Activated CD4-positive, alpha-beta T cell treated with anti-CD3 and anti-CD28 coated beads, Interleukin-2, amount 50 U/mL, for 24 hours (primary cell): ENCODE measurements at regions not wholly inside any gene's neighbourhood (a gene's known extent, or its start where the extent isn't known, plus 50 kb on each side); places are given as distances from the start of the nearest gene placed in this dataset.
"Not testable (repeated sequence)": the region's sequence is repeated elsewhere in the genome, so short reads cannot be mapped to it uniquely, and the experiment has no call there.

Experiments used
- DNase-seq, 2 donors: peaks; one replicate each; pipeline ENCODE4 v3.0.0-alpha.2; 2020; ENCODE audit warnings: low read depth in 1 of 2, low spot score in 1 of 2

DNA sequence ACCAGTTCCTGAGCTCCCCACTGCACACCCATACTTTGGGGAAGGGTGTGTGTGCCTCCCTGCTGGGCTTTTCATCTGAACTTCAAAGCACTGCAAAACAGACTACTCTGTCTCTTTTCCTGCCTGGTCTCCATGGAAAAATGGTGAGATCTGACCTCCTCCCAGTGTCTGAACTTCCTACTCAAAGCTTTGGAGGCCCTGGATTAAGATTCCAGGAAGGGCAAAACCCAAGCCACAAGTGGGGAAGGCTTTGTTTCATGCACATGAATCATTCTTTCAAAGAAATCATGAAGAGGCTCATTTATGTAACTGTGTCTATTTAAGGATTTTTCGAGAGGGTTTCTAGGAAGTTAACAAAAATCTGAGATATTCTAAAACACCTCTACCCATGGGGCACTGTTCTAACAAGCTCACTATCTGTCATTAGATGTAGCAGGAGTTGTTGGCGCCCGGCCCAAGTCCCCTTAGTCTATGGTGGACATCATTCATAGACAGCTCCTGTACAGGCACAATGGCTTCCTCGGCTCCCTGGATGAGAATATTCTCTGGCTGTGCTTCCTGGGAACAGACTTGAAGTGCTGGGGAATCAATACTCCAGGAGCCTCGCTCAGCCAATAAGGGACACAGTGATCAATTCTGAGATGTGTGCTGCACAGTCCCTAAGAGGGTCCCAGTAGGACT is 224.0 kb downstream of the KTN1 start:
- DNase-seq = no peak

DNA sequence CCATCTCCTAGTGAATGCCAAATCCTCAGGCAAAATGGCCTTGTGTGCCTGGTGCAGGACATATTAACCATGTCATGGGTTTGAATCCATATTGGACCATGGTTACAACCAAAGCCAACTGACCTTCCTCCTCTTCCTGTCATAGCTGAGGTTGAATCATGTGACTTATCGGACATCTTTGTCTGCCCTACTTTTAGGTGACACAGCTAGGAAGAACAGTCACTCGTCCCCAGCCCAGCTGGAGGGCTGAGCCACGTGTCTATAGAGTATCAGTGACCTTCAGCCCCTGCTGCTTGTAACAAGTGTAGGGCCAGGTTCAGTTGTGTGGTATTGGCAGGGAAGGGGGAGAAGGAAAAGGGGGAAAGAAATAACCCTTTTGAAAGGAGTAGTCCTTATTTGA is 225.2 kb downstream of the KTN1 start:
- no peak for DNase-seq

DNA sequence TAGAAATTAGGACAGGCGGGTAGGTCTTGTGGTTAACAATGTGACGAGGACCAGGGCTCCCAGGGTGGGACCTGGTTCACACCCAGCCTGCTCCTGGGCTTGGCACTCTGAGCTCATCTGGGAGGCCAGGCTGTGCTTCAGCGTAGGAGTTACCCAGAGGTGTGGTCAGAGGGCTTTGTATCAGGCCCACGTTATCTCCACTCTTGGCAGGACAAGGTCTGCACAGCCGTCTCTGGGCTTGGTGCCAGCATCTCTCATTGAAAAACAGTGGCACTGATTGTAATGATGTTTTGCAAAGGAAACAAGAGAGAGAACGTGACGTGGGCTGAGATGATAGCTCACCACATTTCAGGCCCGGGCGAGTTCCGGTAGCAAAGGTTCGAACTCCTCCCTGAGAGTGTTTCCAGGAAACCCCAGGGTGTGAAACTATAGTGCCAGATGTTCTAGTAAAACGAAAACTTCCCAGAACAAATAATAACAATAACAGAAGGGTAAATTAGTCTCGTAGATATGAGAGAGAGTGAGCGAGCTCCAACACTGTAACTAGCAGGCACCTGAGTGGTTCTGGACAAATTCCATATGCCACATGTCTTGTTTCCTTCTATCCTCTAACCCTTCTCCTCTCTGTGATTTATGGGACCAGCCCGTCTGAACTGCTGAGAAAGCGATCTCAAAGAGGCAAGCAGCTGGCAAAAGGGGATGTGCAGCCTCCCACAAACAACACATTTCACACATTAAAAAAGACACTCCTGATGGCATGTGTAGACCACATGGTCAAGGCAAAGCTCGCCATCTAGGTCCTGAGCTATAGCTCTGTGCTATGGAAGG is 227.3 kb downstream of the KTN1 start:
- DNase-seq = peak; percentile 17 to 40

DNA sequence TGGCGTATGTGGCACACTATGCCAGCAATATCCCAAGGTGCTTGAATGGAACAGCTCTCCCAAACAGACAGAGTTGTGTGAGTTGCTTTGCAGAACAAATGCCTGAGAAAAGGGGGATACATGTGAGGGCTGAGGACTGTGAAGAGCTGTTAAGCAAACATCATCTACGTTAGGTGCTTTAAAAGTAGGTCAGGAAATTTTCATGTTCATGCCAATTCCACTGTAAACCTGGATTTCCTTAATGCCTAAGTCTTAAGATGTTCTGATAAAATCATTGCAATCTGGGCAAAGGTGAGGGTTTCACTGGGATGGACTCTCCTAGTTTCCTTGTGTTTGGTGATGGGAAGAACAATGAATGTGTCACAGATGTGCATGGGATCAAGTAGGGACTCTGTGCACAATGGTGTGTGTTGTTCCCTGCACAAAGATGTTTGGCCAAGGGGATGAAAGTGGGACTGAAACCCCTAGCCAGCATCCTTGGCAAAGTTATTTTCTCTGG is 227.9 kb downstream of the KTN1 start:
- DNase-seq = no peak

DNA sequence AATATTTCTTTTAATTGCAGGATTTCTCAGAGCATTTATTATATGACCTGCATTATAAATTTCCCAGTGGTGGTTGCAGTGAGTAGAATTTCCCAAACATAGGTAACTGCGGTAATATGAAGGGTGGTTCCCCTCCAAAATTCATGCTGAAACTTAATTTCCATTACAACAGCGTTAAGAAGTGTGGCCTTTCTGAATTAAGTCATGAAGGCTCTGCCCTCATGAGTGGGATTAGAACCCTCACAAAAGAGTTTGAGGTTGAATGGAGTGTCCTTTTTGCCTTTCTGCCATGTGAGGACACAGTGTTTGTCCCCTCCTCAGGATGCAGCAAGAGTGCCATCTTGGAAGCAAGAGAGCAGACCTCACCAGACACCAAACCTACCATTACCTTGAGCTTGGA is 233.6 kb downstream of the KTN1 start:
- no peak for DNase-seq

DNA sequence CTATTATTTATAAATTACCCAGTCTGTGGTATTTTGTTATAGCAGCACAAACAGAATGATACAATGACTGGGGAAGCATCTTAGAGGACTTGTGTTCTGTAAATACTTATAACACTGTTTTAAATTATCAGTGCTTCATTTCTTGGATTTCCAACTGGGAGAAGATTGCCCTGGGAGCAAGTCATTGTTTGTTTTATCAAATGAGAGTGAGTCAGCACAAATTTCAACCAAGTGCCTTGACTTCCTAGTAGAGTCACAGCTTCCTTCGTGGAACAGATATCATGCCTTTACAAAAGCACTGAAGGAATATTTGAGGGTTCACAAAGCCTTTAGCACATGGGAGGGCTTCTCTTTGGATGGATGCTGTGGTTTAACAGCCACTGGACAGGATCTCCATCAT is 234.1 kb downstream of the KTN1 start:
- no peak for DNase-seq

DNA sequence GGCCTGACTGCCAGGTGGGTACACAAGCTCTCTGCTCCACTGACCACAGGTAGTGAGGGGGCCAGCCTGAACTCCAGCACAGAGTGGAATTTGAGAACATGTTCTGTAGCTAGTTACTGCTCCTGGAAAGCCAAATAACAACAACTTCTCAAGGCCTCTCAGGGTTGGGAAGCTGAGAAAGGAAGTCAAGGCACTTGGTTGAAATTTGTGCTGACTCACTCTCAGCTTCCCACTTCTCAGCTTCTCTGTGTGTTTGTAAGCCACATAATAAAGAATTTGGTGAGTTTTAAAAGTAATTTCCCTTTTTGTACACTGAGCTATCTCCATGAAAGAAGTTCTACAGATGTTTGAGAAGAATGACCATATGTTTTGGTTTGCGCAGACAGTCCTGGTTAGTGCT is 234.9 kb downstream of the KTN1 start:
- no peak for DNase-seq

DNA sequence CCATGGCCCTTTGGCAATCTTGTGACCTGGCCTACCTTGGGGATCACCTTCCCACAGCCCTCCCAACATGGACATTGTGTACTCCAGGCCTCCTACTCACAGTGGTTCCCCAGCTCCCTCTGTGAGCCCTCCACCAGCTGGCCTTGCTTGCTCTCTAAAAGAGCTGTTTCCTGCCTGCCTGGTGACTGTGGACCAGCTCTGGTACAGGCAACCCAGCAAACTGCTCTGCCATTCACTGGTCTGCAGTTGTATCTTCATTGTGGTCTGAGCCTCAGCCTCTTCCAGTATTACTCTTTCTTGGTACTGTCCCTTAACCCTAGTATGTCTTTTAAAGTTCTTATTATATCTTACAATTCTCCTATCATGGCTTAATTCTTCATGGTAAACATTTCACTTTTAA is 236.2 kb downstream of the KTN1 start:
- DNase-seq = no peak

DNA sequence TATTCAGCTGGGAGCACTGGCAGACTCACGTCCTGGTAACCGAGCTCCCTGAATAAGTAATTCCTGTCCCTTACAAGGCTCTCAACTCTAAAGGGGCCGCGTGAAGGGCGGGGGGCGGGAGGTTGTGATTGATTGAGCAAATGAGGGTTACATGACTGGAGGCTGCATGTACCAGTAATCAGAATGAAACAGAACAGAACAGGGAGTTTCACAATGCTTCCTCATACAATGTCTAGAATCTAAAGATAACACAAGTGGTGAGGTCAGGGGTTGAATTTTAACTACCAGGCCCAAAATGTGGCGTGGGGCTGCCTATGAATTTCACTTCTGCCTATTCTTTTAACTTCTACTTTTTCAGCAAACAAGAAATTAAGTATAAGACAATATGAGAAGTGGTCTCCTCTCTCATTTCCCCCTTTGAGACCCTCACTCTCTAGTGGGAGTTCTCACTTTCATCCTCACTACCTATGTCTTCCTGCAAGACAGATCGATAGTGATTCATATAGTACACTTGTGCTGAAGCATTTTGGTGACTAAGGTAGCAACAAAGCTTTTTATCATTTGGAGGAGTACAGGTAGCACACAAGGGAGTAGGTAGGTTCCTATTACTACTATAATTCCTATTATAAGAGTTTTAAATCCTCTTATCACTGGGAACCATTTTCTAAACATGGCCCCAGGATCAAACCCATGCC is 239.8 kb downstream of the KTN1 start:
- no peak for DNase-seq

DNA sequence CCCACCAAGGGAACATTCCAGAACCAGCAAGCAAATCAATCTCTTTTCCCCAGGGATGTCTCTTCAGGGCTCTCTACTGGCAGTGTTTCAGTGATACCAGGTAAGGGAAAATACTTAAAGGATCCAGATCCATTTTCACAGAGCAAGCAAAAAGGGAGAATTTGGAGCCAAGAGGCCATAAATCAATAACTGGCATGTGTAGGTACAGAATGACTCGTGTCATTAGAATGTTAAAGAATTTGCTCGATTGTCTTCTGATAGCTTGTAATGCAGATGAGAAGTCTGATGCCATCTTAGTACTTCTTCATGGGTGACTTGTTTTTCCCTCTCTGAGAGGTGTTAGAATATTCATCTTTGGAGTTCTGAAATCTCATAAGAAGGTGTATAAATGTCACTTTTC is 242.9 kb downstream of the KTN1 start:
- no peak for DNase-seq

DNA sequence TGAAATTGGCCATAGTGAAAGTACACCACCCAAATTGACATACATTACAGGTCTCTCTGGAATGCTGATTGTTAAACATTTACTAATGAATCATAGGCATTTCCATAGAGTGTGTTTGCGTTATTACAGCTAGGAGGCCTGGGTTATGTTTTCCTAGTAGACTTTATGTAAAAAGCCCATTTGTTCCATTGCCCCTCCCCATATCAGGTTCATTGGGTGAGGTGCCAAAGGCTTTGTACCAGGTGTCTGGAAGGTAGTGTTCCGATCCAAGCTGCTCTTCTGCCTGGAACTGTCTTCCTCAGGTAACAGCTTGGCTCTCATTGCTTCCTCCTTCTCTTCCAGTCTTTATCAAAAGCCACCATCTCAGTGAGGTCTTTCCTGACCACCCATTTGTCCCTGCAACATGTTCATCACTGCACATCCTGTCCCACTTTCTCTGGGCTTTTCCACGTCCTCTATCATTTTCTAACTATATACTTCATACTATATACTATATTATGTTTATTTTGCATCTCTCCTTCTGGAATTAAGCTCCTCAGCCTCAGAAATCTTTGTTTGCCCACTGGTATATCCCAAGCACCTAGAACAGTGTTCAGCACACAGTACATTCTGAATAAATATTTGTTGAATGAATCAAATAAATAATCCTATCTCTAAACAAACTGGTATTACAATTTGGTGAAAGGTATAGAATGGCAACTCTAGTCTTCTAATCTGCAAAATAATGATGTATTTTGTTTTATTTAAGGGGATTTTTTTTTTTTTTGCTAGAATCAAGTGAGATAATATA is 252.3 kb downstream of the KTN1 start:
- DNase-seq = no peak

DNA sequence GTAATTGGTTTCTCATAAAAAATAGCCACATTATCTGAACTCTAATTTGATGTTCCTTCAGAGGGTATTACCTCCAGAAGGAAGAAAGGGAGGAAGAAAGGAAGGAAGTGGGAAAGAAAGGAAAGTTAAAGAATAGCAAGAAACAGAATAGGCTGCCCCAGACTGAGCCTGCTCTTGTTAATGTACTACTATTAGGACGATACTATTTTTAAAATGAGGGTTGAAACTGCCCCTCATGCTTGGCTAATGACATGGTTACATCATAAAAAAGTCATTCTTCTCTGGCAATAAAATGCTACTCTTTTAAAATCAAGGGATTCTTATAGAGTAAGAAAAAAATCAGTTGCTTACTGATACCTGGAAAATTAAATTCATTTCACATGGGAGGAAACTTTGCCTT is 253.0 kb downstream of the KTN1 start:
- no peak for DNase-seq

DNA sequence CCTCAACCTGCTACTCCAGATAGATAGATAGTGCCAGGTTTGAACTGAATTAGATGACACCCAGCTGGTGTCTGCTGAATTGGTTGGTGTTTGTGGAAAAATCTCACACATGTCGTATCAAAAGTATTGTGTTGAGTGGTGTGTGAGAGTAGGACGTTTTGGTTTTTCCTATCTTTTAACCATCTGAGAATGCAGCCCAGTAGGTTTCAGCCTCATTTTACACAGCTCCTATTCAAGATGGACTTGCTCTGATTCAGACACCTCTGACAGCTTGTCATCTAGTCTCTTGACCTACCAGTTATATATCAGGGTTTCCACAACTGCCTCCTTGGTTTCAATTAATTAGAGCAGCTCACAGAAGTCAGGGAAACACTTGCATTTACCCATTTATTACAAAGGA is 254.4 kb downstream of the KTN1 start:
- no peak for DNase-seq

DNA sequence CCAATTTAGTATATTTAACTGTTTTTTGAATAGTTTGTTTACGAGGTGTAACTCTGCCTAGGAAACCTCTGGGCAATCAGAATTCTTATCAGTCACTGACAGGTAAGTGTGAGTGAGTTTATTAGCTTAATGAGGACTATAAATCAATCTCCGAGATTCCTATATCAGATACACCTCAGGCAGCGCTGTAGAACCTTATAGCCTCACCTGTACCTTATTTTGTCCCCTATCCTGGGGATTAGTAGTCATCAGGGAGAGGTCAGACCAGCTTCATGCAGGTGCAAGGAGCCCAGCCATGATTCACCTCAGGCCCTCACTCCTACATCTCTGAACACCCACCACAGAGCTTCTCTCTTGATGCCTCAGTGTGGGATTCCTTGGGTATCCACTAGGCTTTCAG is 256.0 kb downstream of the KTN1 start:
- DNase-seq = no peak

DNA sequence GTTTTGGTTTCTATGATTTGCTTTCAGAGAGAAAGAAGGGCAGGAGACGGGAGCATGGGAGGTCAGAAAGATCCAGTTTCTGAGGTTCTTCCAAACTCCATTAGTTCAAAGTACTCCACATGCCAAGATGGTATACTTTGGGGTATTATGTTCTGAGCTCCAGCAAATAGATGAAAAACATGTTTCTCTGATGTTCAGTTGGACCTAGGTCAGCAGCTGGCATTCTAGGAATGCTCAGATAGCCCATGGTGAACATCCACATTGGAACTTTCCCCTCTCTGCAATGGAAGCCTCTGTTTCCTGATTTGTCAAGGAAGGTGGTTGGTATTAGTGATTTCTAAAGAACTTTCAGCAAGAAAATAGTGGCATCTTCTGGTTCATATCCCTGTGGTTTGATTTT is 257.5 kb downstream of the KTN1 start:
- no peak for DNase-seq

DNA sequence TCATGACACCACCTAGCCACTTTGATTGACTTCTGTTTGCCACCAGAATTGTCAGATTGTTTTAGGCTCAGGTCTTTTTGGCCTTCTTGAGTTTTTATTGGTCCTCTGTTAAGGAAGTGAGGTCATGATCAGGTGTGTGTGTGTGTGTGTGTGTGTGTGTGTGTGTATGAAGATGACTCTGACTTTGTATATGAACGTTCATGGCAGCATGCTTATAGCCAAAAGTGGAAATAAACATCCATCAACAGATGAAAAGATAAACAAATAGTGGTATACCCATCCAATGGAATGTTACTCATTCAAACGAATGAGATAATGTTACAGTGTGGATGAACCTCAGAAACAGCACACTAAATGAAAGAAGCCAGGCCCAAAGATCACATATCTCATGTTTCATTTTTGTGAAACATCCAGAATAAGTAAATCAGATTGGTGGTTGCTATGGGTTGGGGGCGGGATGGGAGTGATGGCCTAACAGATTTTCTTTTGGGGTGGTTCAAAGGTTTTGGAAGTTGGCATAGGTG is 258.6 kb downstream of the KTN1 start:
- no peak for DNase-seq

DNA sequence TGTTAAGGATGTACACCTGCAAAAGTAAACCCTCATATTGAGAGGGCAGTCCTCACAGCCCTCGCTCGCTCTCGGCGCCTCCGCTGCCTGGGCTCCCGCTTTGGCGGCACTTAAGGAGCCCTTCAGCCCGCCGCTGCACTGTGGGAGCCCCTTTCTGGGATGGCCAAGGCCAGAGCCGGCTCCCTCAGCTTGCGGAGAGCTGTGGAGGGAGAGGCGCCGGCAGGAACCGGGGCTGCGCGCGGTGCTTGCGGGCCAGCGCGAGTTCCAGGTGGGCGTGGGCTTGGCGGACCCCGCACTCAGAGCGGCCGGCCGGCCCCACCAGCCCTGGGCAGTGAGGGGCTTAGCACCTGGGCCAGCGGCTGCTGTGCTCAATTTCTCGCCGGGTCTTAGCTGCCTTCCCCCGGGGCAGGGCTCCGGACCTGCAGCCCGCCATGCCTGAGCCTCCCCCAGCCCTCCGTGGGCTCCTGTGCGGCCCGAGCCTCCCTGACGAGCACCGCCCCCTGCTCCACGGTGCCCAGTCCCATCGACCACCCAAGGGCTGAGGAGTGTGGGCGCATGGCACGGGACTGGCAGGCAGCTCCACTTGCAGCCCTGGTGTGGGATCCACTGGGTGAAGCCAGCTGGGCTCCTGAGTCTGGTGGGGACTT is 259.4 kb downstream of the KTN1 start:
- not testable (repeated sequence) for DNase-seq

DNA sequence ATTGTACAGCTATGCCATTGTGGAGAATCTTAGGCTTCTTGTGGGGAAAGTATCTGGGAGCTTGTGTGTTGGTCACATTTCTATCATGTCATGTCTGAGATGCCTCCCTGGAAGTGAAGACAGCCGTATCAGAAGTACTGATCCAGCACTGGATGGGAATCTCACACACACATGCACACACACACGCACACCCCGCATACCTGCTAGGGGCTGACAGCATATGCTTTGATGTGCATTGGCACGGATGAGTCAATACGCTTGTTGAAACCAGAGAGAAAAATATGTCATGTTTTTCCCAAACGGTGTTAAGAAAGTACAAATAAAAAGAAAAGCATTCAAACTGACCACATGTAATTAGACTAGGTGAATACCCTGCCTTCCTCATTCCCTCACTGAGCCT is 260.8 kb downstream of the KTN1 start:
- DNase-seq = no peak

DNA sequence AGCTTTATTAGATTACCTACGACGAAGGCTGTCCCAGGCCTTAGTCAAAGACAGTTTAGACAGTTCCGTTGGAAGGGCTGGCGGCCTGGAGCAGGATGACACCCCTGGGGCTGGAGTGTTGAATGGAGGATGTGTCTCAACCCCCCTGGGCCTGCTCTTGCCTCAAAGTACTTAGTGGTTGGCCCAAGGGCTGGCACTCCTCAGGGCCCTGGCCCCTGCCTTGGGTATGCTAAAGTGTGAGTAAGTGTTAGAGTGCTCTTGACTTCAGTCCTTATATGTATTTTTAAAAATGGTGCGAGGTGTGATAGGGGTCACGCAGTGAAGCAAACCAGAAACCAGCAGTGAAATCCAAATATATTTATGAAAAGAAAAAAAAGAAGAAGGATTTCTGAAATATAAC is 261.6 kb downstream of the KTN1 start:
- DNase-seq = no peak

DNA sequence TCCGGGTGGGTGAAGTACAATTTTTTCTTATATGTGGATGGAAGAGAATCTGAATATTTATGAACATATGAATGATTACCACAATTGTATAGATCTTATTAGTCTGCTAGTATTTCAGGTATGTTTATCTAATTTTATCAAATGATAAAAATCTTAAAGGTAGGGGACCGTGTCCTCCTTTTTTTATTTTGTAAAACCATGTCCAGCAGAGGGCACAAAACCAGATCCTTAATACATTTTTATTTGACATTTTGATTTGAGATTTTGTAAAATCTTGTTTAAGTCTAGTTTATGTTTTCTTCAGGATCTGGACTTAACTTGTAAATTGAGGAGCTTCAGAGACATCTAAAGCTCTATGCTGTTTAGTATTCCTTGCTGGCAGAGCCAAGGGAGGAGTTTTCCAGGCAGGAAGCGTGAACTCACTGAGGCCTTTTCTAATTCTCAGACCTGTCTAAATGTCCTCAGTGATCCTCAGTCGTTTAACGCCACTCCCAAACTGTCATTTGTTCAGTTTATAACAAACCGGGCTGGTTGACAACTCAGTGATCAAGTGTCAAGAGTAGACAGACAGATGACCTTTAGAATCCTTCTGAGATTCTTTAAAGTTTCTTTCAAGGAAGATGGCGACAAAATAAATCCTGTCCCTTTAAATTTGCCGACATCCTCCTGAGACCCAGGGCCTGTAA is 263.9 kb downstream of the KTN1 start:
- DNase-seq = no peak
